ENCODE measurements at regions not wholly inside any gene's neighbourhood (a gene's known extent, or its start where the extent isn't known, plus 50 kb on each side); places are given as distances from the start of the nearest gene placed in this dataset.

GRCh38 chr3:30495172-30496065 lies 111.0 kb upstream of the TGFBR2 start:
- no peak for DNase-seq (ENCODE audit: low spot score in 2 of 2)
- peak in 1 of 2 donors; percentile 40 for ATAC-seq
- Mint-ChIP-seq H3K27ac (no peak overlapping the region), H3K36me3 (peaks cover 0 to under 1% of the 10 kb centered on the region in 2 donors), H3K9me3 (peaks cover 0 to 1% of the 10 kb centered on the region in 2 donors)

DNA sequence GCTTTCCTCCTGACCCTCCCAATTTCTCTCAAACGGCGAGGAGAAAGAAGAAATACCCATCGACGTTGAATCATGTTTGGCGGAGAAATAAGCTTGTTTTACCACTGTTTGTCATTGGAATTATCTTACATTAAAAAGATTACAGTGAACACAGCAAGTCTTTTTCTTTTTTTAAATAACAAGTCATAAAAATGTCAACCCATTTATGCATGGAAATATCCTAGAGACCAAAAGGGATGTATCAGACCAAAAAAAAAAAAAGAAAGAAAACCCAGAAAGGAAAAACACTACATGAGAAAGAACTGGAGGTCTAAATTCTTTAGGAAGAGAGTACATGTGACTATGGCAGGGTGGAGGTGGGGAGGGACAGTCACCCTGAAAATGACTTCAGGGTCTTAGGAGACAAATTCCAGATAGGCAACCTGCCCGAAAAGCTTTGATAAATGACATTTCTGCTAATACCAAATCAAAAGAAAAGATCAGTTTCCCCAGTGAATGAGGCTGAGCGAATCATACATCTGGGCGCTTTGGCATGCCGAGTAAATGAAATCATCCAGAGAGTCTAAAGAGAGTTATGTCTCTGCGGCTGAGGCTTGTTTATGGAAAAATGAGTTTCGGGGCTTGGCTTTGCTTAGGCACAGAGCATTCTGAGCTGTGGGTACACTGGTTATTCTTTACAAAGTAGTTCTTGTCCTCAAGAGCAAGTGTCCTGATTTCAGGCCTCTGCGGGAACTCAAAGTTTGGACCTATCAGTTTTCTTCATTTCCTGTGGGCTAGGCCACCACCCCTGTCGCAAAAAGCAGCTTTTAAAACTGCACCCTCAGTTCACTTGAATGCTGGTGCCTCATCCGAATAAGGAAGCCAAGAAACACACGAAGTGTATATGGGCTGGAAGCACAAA lies 110.1 kb upstream of the TGFBR2 start:
- no peak overlapping the region for H3K27ac Mint-ChIP-seq
- no peak for DNase-seq (ENCODE audit: low spot score in 2 of 2)
- ATAC-seq: no peak

GRCh38 chr3:30498587-30498967 lies 107.8 kb upstream of the TGFBR2 start:
- Mint-ChIP-seq H3K9me3 (no peaks in the 10 kb centered on the region), H3K27ac (peak overlapping the region in 1 of 2 donors; percentile 6), H3K36me3 (no peaks in the 10 kb centered on the region)
- no peak for ATAC-seq
- DNase-seq (ENCODE audit: low spot score in 2 of 2): no peak

More for the DNA sequence above, 110.1 kb upstream of the TGFBR2 start:
- H3K36me3 Mint-ChIP-seq: no peaks in the 10 kb centered on the region
- no peaks in the 10 kb centered on the region for H3K9me3 Mint-ChIP-seq

DNA sequence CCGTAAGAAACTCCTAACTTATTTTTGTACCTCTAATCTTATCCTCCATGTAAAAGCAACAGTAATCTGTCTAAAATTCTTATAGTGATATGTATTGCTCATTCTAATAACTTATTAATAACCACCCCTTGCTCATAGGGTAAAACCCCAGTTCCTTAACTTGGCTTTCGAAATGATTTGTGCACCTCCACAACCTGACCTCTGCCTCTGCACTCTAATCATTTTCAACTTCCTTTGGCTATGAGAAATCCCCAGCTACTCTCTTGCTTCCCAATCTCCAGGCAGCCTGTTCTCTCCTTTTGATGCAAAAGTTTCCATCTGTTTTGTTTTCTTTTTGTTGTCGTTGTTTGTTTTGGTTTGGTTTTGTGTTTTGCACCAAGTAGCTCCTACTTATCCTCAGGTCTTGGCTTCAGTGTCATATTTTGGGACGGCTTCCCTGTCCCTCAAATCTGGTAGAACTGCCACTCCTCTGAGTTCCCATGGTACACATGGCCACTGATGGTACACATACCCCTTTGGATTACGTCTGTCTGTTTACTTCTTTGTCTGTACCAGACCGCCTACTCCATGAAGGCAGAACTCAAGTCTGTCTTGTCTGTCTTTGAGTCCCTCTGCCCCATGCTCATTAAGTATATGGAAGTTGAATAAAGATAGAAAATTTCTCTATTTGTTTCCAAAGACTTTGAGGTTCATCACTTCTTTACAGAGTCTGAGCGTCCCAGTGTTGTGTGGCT lies 105.6 kb upstream of the TGFBR2 start:
- DNase-seq (ENCODE audit: low spot score in 2 of 2) (no peak), ATAC-seq (peak; percentile 49 to 51)
- Mint-ChIP-seq H3K9me3 (peaks cover 0 to 4% of the 10 kb centered on the region in 2 donors), H3K27ac (peak overlapping the region; percentile 34 to 72), H3K36me3 (peaks cover 0 to 7% of the 10 kb centered on the region in 2 donors)

GRCh38 chr3:30501526-30501925 lies 104.9 kb upstream of the TGFBR2 start:
- DNase-seq (ENCODE audit: low spot score in 2 of 2) (no peak), ATAC-seq (no peak)
- Mint-ChIP-seq H3K27ac (no peak overlapping the region), H3K36me3 (peaks cover 6 to 7% of the 10 kb centered on the region in 2 donors), H3K9me3 (peaks cover 0 to 4% of the 10 kb centered on the region in 2 donors)

DNA sequence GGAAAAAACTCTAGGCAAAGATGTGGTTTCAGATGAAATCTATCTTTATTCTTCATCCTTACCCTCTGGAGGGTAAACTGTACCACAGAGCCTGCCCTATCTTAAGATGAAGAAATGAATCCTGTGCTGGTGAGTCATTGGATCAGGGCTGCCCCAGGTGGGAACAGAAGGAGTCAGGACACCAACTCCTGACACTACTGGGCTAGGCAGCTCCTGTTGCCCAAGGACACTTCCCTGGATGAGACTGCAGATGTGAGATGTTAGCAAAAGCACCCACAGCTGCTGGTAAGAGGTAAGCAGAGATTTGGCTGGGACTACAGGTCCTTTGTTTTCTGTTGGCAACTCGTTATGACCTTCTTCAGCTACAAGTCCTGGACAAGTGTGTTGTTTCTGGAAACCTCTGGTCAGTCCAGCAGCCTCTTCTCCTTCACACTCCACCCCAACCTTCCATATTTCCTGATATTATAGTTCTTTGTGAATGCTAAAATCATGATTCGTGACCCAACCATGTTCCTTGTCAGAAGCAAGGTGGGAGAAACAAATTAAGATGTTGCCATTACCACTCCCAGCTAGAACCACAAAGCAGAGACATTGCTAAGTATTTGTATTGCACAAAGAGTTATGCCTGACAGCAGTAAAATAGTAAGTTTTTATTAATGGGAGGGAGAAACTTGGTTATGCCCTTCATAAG lies 104.2 kb upstream of the TGFBR2 start:
- DNase-seq (ENCODE audit: low spot score in 2 of 2) (no peak), ATAC-seq (peak in 1 of 2 donors; percentile 56)
- Mint-ChIP-seq H3K9me3 (peaks cover 0 to 4% of the 10 kb centered on the region in 2 donors), H3K27ac (peak overlapping the region in 1 of 2 donors; percentile 68), H3K36me3 (peaks cover 6 to 7% of the 10 kb centered on the region in 2 donors)

DNA sequence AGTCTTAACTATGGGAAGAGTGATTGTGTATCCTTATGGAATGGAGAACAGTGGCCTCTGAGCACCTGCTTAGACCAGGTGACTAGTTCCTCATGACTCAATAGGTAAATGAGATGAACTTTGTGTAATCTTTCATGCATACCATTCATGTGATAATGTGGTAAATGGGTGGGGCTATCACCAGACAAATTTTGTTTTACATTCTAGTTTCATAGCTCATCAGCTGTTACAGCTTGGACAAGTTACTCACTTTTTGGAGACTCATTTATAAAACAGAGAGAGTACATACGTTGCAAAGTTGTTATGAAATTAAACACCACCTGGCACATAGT lies 103.7 kb upstream of the TGFBR2 start:
- peaks cover 6 to 7% of the 10 kb centered on the region in 2 donors for H3K36me3 Mint-ChIP-seq
- peak overlapping the region; percentile 68 to 93 for H3K27ac Mint-ChIP-seq
- H3K9me3 Mint-ChIP-seq: peaks cover 0 to 4% of the 10 kb centered on the region in 2 donors
- DNase-seq (ENCODE audit: low spot score in 2 of 2) (no peak), ATAC-seq (peak; percentile 65 to 77)

- Mint-ChIP-seq H3K36me3 (peaks cover 6 to 7% of the 10 kb centered on the region in 2 donors), H3K27ac (peak overlapping the region; percentile 68 to 93), H3K9me3 (peaks cover 0 to 4% of the 10 kb centered on the region in 2 donors)
- DNase-seq (ENCODE audit: low spot score in 2 of 2) (no peak), ATAC-seq (peak; percentile 34 to 55)
These were observed 103.0 kb upstream of the TGFBR2 start for GRCh38 chr3:30503446-30503845.

GRCh38 chr3:30504939-30505338 lies 101.5 kb upstream of the TGFBR2 start:
- peaks cover 6 to 7% of the 10 kb centered on the region in 2 donors for H3K36me3 Mint-ChIP-seq
- H3K9me3 Mint-ChIP-seq: peaks cover 0 to 4% of the 10 kb centered on the region in 2 donors
- ATAC-seq (no peak), DNase-seq (ENCODE audit: low spot score in 2 of 2) (no peak)
- no peak overlapping the region for H3K27ac Mint-ChIP-seq

- H3K27ac Mint-ChIP-seq: no peak overlapping the region
- no peak for ATAC-seq
- peaks cover 6 to 7% of the 10 kb centered on the region in 2 donors for H3K36me3 Mint-ChIP-seq
- no peak for DNase-seq (ENCODE audit: low spot score in 2 of 2)
- peaks cover 0 to 4% of the 10 kb centered on the region in 2 donors for H3K9me3 Mint-ChIP-seq
These were observed 100.4 kb upstream of the TGFBR2 start for GRCh38 chr3:30505866-30506520.

DNA sequence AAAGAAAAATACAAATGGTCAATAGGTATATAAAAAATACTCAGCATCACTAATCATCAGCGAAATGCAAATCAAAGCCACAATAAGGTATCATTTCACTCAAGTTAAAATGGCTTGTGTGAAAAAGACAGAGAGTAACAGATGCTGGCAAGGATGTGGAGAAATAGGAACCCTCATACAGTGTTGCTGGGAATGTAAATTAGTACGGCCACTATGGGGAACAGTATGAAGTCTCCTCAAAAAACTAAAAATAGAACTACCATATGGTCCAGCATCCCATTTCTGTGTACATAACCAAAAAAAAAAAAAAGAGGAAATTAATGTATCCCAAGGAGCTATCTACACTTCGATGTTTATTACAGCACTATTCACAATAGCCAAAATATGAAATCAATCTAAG lies 98.1 kb upstream of the TGFBR2 start:
- no peak for ATAC-seq
- no peak for DNase-seq (ENCODE audit: low spot score in 2 of 2)
- H3K27ac Mint-ChIP-seq: no peak overlapping the region
- H3K36me3 Mint-ChIP-seq: peaks cover 6 to 7% of the 10 kb centered on the region in 2 donors
- peaks cover 0 to 4% of the 10 kb centered on the region in 2 donors for H3K9me3 Mint-ChIP-seq

- DNase-seq (ENCODE audit: low spot score in 2 of 2): no peak
- ATAC-seq: no peak
- no peaks in the 10 kb centered on the region for H3K9me3 Mint-ChIP-seq
- no peak overlapping the region for H3K27ac Mint-ChIP-seq
- H3K36me3 Mint-ChIP-seq: peaks cover 1 to 6% of the 10 kb centered on the region in 2 donors
These were observed 95.8 kb upstream of the TGFBR2 start for GRCh38 chr3:30510596-30510995.

GRCh38 chr3:30511524-30512251 lies 94.7 kb upstream of the TGFBR2 start:
- H3K36me3 Mint-ChIP-seq: no peaks in the 10 kb centered on the region
- DNase-seq (ENCODE audit: low spot score in 2 of 2): no peak
- no peak overlapping the region for H3K27ac Mint-ChIP-seq
- no peaks in the 10 kb centered on the region for H3K9me3 Mint-ChIP-seq
- peak; percentile 29 to 56 for ATAC-seq

DNA sequence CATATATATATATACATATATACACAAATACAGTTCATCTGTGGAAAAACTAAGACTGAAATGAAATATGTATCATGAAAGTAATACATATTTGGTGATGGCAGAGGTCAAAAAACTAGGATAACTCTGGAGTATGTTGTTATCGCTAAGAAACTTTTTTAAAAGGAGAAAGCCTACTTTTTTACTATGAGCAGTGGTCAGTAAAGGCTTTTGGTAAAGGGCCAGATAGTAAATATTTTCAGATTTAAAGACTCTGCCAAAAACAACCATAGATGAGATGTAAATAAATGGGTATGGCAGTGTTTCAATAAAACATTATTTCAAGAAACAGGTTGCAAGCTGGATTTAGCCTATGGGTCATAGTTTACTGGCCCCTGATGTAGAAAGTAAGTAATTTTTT lies 93.8 kb upstream of the TGFBR2 start:
- no peak for ATAC-seq
- DNase-seq (ENCODE audit: low spot score in 2 of 2): no peak

More for the DNA sequence above, 93.8 kb upstream of the TGFBR2 start:
- peaks cover 0 to 2% of the 10 kb centered on the region in 2 donors for H3K9me3 Mint-ChIP-seq
- H3K36me3 Mint-ChIP-seq: no peaks in the 10 kb centered on the region
- no peak overlapping the region for H3K27ac Mint-ChIP-seq

Measured in activated naive CD4-positive, alpha-beta T cell treated with anti-CD3 and anti-CD28 coated beads, Interleukin-2, amount 50 U/mL, for 72 hours (primary cell).